ENCODE measurements at regions not wholly inside any gene's neighbourhood (a gene's known extent, or its start where the extent isn't known, plus 50 kb on each side); places are given as distances from the start of the nearest gene placed in this dataset.

DNA sequence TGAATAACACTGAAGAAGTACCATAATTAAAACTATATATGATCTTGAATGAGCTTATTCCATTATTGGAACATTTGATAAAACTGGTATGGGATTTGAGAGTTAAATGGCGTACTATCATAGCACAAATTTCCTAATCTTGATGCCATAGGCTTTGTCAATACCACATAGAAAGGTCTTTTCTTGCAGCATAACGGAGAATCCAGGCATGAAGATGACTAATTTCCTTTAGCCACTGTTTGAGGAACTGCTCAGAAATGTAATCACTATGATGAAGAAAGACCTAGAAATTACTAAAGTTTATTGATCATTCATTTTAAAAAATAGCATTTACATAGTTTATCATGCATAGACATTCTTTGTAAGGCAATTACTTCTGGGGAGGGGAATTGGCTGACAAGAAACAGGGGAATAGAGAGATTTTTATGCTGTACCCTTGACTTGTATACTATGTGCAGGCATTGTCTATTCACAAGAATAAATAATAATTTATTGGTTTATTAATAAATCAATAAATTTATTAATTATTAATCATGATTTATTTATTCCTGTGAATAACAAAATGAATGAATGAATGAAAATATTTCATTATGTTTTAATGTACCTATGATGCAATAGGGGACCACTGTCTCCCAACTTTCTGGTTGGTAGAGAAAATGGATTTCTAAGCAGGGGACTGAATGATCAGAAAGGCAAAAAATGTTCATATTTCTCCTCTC lies 2676.6 kb downstream of the PCDH9 start:
- no peak for TF ChIP-seq EZH2 (optimal IDR thresholded peaks at IDR 0.05; ENCODE audit: low read depth, low read length)
- TF ChIP-seq, protein P1, sequence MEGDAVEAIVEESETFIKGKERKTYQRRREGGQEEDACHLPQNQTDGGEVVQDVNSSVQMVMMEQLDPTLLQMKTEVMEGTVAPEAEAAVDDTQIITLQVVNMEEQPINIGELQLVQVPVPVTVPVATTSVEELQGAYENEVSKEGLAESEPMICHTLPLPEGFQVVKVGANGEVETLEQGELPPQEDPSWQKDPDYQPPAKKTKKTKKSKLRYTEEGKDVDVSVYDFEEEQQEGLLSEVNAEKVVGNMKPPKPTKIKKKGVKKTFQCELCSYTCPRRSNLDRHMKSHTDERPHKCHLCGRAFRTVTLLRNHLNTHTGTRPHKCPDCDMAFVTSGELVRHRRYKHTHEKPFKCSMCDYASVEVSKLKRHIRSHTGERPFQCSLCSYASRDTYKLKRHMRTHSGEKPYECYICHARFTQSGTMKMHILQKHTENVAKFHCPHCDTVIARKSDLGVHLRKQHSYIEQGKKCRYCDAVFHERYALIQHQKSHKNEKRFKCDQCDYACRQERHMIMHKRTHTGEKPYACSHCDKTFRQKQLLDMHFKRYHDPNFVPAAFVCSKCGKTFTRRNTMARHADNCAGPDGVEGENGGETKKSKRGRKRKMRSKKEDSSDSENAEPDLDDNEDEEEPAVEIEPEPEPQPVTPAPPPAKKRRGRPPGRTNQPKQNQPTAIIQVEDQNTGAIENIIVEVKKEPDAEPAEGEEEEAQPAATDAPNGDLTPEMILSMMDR (IDR thresholded peaks at IDR 0.05; ENCODE audit: low read length), result no peak

Data from MM.1S (cell line).